ENCODE measurements at regions not wholly inside any gene's neighbourhood (a gene's known extent, or its start where the extent isn't known, plus 50 kb on each side); places are given as distances from the start of the nearest gene placed in this dataset.

- H3K4me1 ChIP-seq (ENCODE audit: insufficient read depth, low read length), result peaks cover 24% of the 10 kb centered on the region
- H3K79me2 ChIP-seq (ENCODE audit: insufficient read depth, low read length), result no peaks in the 10 kb centered on the region
- H3K27me3 ChIP-seq (ENCODE audit: insufficient read depth, low read length), result peaks cover 7% of the 10 kb centered on the region
- H3K9me3 ChIP-seq (ENCODE audit: low read depth, low read length), result no peaks in the 10 kb centered on the region
- peak overlapping the region; percentile 32 for H3K4me3 ChIP-seq (ENCODE audit: insufficient read depth, low read length)
- TF ChIP-seq, protein P1, sequence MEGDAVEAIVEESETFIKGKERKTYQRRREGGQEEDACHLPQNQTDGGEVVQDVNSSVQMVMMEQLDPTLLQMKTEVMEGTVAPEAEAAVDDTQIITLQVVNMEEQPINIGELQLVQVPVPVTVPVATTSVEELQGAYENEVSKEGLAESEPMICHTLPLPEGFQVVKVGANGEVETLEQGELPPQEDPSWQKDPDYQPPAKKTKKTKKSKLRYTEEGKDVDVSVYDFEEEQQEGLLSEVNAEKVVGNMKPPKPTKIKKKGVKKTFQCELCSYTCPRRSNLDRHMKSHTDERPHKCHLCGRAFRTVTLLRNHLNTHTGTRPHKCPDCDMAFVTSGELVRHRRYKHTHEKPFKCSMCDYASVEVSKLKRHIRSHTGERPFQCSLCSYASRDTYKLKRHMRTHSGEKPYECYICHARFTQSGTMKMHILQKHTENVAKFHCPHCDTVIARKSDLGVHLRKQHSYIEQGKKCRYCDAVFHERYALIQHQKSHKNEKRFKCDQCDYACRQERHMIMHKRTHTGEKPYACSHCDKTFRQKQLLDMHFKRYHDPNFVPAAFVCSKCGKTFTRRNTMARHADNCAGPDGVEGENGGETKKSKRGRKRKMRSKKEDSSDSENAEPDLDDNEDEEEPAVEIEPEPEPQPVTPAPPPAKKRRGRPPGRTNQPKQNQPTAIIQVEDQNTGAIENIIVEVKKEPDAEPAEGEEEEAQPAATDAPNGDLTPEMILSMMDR (IDR thresholded peaks at IDR 0.05; ENCODE audit: extremely low read depth, low read depth, low read length), result no peak
- no peaks in the 10 kb centered on the region for H4K20me1 ChIP-seq (ENCODE audit: insufficient read depth, low read length)
- peak overlapping the region; percentile 20 for H3K27ac ChIP-seq (ENCODE audit: low read depth, low read length)
- DNase-seq (ENCODE audit: insufficient read length, low spot score, missing footprints), result peak; percentile 47
- H3K36me3 ChIP-seq (ENCODE audit: insufficient read depth, low read length), result no peaks in the 10 kb centered on the region
- no peak overlapping the region for H2AFZ ChIP-seq (ENCODE audit: low read length)
- H3K4me2 ChIP-seq (ENCODE audit: insufficient read depth, low read length), result peak overlapping the region; percentile 67
Observed at GRCh38 chr3:23712656-23713559, 92.8 kb upstream of the UBE2E1 start.

DNA sequence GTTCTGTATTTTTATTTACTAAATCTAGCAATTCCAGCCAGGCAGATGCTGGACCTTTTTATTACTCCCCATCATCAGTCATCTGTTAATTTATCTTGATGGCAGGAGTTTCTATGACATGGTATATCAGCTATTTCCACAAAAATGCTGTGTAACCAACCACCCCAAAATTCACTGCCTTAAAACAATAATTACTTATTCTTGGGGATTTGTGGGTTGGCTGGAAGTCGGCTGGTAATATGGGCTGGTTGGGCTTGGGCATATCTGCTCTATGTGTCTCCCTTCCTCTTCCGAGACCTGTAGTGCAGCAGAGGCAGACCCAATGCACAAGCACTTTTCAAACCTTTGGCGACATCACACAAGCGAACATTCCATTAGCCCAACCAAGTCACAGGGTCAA, 92.1 kb upstream of the UBE2E1 start:
- H3K27me3 ChIP-seq (ENCODE audit: insufficient read depth, low read length), result peaks cover 7% of the 10 kb centered on the region

DNA sequence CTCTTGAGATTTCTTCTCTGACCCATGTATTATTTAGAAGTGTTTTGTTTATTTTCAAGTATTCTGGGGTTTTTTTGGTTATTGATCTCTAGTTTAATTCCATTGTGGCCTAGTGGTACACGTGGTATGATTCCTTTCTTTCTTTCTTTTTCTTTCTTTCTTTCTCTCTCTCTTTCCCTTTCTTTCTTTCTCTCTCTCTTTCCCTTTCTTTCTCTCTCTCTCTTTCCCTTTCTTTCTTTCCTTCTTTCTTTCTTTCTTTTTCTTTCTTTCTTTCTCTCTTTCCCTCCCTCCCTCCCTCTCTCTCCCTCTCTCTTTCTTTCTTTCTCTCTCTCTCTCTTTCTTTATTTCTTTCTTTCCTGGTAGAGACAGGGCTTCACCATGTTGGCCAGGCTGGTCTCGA, 85.7 kb upstream of the UBE2E1 start:
- TF ChIP-seq, protein P1 (IDR thresholded peaks at IDR 0.05; ENCODE audit: extremely low read depth, low read depth, low read length), result no peak
- no peaks in the 10 kb centered on the region for H4K20me1 ChIP-seq (ENCODE audit: insufficient read depth, low read length)
- H3K4me3 ChIP-seq (ENCODE audit: insufficient read depth, low read length), result no peak overlapping the region
- H3K79me2 ChIP-seq (ENCODE audit: insufficient read depth, low read length), result no peaks in the 10 kb centered on the region
- H3K4me2 ChIP-seq (ENCODE audit: insufficient read depth, low read length), result no peak overlapping the region
- DNase-seq (ENCODE audit: insufficient read length, low spot score, missing footprints), result no peak
- no peak overlapping the region for H3K27ac ChIP-seq (ENCODE audit: low read depth, low read length)
- H3K9me3 ChIP-seq (ENCODE audit: low read depth, low read length), result no peaks in the 10 kb centered on the region
- no peaks in the 10 kb centered on the region for H3K4me1 ChIP-seq (ENCODE audit: insufficient read depth, low read length)
- H3K36me3 ChIP-seq (ENCODE audit: insufficient read depth, low read length), result no peaks in the 10 kb centered on the region
- H2AFZ ChIP-seq (ENCODE audit: low read length), result no peak overlapping the region
- H3K27me3 ChIP-seq (ENCODE audit: insufficient read depth, low read length), result peaks cover 3% of the 10 kb centered on the region

More for the DNA sequence above, 92.1 kb upstream of the UBE2E1 start:
- H3K79me2 ChIP-seq (ENCODE audit: insufficient read depth, low read length), result no peaks in the 10 kb centered on the region
- DNase-seq (ENCODE audit: insufficient read length, low spot score, missing footprints), result peak; percentile 60
- H3K4me2 ChIP-seq (ENCODE audit: insufficient read depth, low read length), result peak overlapping the region; percentile 12
- TF ChIP-seq, protein P1 (IDR thresholded peaks at IDR 0.05; ENCODE audit: extremely low read depth, low read depth, low read length), result no peak
- H3K4me3 ChIP-seq (ENCODE audit: insufficient read depth, low read length), result no peak overlapping the region
- H2AFZ ChIP-seq (ENCODE audit: low read length), result no peak overlapping the region
- H4K20me1 ChIP-seq (ENCODE audit: insufficient read depth, low read length), result no peaks in the 10 kb centered on the region
- H3K4me1 ChIP-seq (ENCODE audit: insufficient read depth, low read length), result peaks cover 24% of the 10 kb centered on the region
- H3K36me3 ChIP-seq (ENCODE audit: insufficient read depth, low read length), result no peaks in the 10 kb centered on the region
- H3K9me3 ChIP-seq (ENCODE audit: low read depth, low read length), result no peaks in the 10 kb centered on the region
- H3K27ac ChIP-seq (ENCODE audit: low read depth, low read length), result no peak overlapping the region

GRCh38 chr3:23720885-23721284, 84.9 kb upstream of the UBE2E1 start:
- TF ChIP-seq, protein P1 (IDR thresholded peaks at IDR 0.05; ENCODE audit: extremely low read depth, low read depth, low read length), result no peak
- no peak for DNase-seq (ENCODE audit: insufficient read length, low spot score, missing footprints)
- Histone ChIP-seq H3K79me2 (ENCODE audit: insufficient read depth, low read length) (no peaks in the 10 kb centered on the region), H4K20me1 (ENCODE audit: insufficient read depth, low read length) (no peaks in the 10 kb centered on the region), H3K27ac (ENCODE audit: low read depth, low read length) (no peak overlapping the region), H3K27me3 (ENCODE audit: insufficient read depth, low read length) (peaks cover 3% of the 10 kb centered on the region), H3K36me3 (ENCODE audit: insufficient read depth, low read length) (no peaks in the 10 kb centered on the region), H3K4me2 (ENCODE audit: insufficient read depth, low read length) (no peak overlapping the region), H2AFZ (ENCODE audit: low read length) (no peak overlapping the region), H3K4me3 (ENCODE audit: insufficient read depth, low read length) (no peak overlapping the region), H3K9me3 (ENCODE audit: low read depth, low read length) (no peaks in the 10 kb centered on the region), H3K4me1 (ENCODE audit: insufficient read depth, low read length) (no peaks in the 10 kb centered on the region)

Data from osteoblast (primary cell).